ENCODE measurements at regions not wholly inside any gene's neighbourhood (a gene's known extent, or its start where the extent isn't known, plus 50 kb on each side); places are given as distances from the start of the nearest gene placed in this dataset.

GRCh38 chr11:134736251-134736947 is 324.4 kb upstream of the B3GAT1 start:
- no peaks in the 10 kb centered on the region for H3K36me3 ChIP-seq
- H3K27ac ChIP-seq: peak overlapping the region in 1 of 3 donors; percentile 52
- no peaks in the 10 kb centered on the region for H3K9me3 ChIP-seq
- 28 to 43% methylated on average over 4 to 12 of the region's 14 CpGs for WGBS, 2 donors
- TF ChIP-seq CTCF (IDR thresholded peaks at IDR 0.05) (no peak), POLR2A (IDR thresholded peaks at IDR 0.05) (no peak)
- peaks cover 28 to 37% of the 10 kb centered on the region in 2 donors for H3K4me1 ChIP-seq
- intact Hi-C loops (cut with DNase I): no loop called here
- DNase-seq: peak; percentile 28 to 53
- H3K27me3 ChIP-seq: no peaks in the 10 kb centered on the region
- no peak overlapping the region for H3K4me3 ChIP-seq (replicated peaks in 1 of 3)

- Histone ChIP-seq H3K27me3 (no peaks in the 10 kb centered on the region), H3K4me1 (peaks cover 28 to 41% of the 10 kb centered on the region in 2 donors), H3K9me3 (no peaks in the 10 kb centered on the region), H3K27ac (peak overlapping the region in 2 of 3 donors; percentile 7 to 63), H3K4me3 (replicated peaks in 1 of 3) (no peak overlapping the region), H3K36me3 (no peaks in the 10 kb centered on the region)
- DNase-seq: no peak
- intact Hi-C loops (cut with DNase I): no loop called here
- 60 to 68% methylated on average over 12 to 14 of the region's 14 CpGs for WGBS, 2 donors
- TF ChIP-seq POLR2A (IDR thresholded peaks at IDR 0.05): no peak
- TF ChIP-seq CTCF (IDR thresholded peaks at IDR 0.05): no peak
Measured at GRCh38 chr11:134734894-134735293, 322.9 kb upstream of the B3GAT1 start.

- Histone ChIP-seq H3K4me3 (replicated peaks in 1 of 3) (no peak overlapping the region), H3K9me3 (no peaks in the 10 kb centered on the region), H3K27me3 (no peaks in the 10 kb centered on the region), H3K36me3 (no peaks in the 10 kb centered on the region), H3K27ac (peak overlapping the region in 2 of 3 donors; percentile 7 to 63), H3K4me1 (peaks cover 28 to 41% of the 10 kb centered on the region in 2 donors)
- 13 to 14% methylated on average over 9 of the region's 9 CpGs for WGBS, 2 donors
- intact Hi-C loops (cut with DNase I): no loop called here
- TF ChIP-seq POLR2A (IDR thresholded peaks at IDR 0.05) (no peak), CTCF (IDR thresholded peaks at IDR 0.05) (no peak)
- peak; percentile 15 to 61 for DNase-seq
Measured at GRCh38 chr11:134734141-134734845, 322.3 kb upstream of the B3GAT1 start.

GRCh38 chr11:134733646-134734045 is 321.6 kb upstream of the B3GAT1 start:
- Histone ChIP-seq H3K27me3 (no peaks in the 10 kb centered on the region), H3K4me3 (replicated peaks in 1 of 3) (no peak overlapping the region), H3K27ac (peak overlapping the region in 2 of 3 donors; percentile 7 to 63), H3K36me3 (no peaks in the 10 kb centered on the region), H3K9me3 (no peaks in the 10 kb centered on the region), H3K4me1 (peaks cover 28 to 41% of the 10 kb centered on the region in 2 donors)
- intact Hi-C loops (cut with DNase I): no loop called here
- DNase-seq: peak in 1 of 2 donors; percentile 21
- 30 to 40% methylated on average over 8 to 9 of the region's 9 CpGs for WGBS, 2 donors
- TF ChIP-seq POLR2A (IDR thresholded peaks at IDR 0.05) (no peak), CTCF (IDR thresholded peaks at IDR 0.05) (no peak)

Measured in thyroid gland (tissue), 4 donors.